Endodermal cell (in vitro differentiated cells): ENCODE measurements at regions not wholly inside any gene's neighbourhood (a gene's known extent, or its start where the extent isn't known, plus 50 kb on each side); places are given as distances from the start of the nearest gene placed in this dataset.

ENCODE experiments used
- DNase-seq: peaks from one replicate; pipeline ENCODE4 v3.0.0-alpha.2; 2017
- H3K27ac ChIP-seq: 2 replicates; pipeline ENCODE4 v1.5.1; 2013; ENCODE audit warnings: mild to moderate bottlenecking, low read depth, low read length, moderate library complexity
- H3K27me3 ChIP-seq: 2 replicates; pipeline ENCODE4 v1.6.1; 2013; ENCODE audit warnings: mild to moderate bottlenecking, low read length, moderate library complexity; ENCODE audit not compliant: insufficient read depth, control insufficient read depth, poor library complexity, severe bottlenecking
- H3K36me3 ChIP-seq: 2 replicates; pipeline ENCODE4 v1.7.0; 2013; ENCODE audit warnings: mild to moderate bottlenecking, low read length, moderate library complexity; ENCODE audit not compliant: control insufficient read depth, insufficient read depth
- H3K4me1 ChIP-seq: one replicate; pipeline ENCODE4 v1.7.0; 2013; ENCODE audit warnings: low read length; ENCODE audit not compliant: control insufficient read depth, insufficient read depth
- H3K4me3 ChIP-seq: 2 replicates; pipeline ENCODE4 v1.5.1; 2013; ENCODE audit warnings: mild to moderate bottlenecking, low read length, moderate library complexity
- H3K9ac ChIP-seq: 2 replicates; pipeline ENCODE4 v1.6.1; 2013; ENCODE audit warnings: mild to moderate bottlenecking, low read length, moderate library complexity; ENCODE audit not compliant: poor library complexity, severe bottlenecking; ENCODE audit errors: extremely low read depth
- H3K9me3 ChIP-seq: 2 replicates; pipeline ENCODE4 v1.6.1; 2013; ENCODE audit warnings: mild to moderate bottlenecking, low read length, moderate library complexity; ENCODE audit not compliant: control insufficient read depth
- H3K27ac Mint-ChIP-seq: 2 replicates; pipeline ENCODE4 v1.8.0; 2020; ENCODE audit warnings: mixed read lengths
- H3K27me3 Mint-ChIP-seq: 2 replicates; pipeline ENCODE4 v1.8.0; 2021; ENCODE audit warnings: mild to moderate bottlenecking, mixed read lengths; ENCODE audit not compliant: insufficient read depth
- H3K36me3 Mint-ChIP-seq: 2 replicates; pipeline ENCODE4 v1.8.0; 2020; ENCODE audit warnings: low read depth, mixed read lengths
- H3K4me1 Mint-ChIP-seq: 2 replicates; pipeline ENCODE4 v1.8.0; 2020; ENCODE audit warnings: mixed read lengths
- H3K4me3 Mint-ChIP-seq: 2 replicates; pipeline ENCODE4 v1.8.0; 2020; ENCODE audit warnings: mild to moderate bottlenecking, moderate library complexity, mixed read lengths
- H3K9me3 Mint-ChIP-seq: 2 replicates; pipeline ENCODE4 v1.8.0; 2020; ENCODE audit warnings: mild to moderate bottlenecking, mixed read lengths
- WGBS, 2 experiments: methylation state at CpG; one replicate each; pipeline versions ENCODE4 v1.1.5 to v1.1.7; 2013; ENCODE audit warnings: missing lambda C conversion rate in 2 of 2, mixed read lengths in 1 of 2; ENCODE audit not compliant: insufficient coverage in 1 of 2, insufficient read length in 1 of 2; 5-methylcytosine and 5-hydroxymethylcytosine counted together
- TF ChIP-seq, protein P1 (sequence below): fragments of 200-600 bp; sonication (generic); conservative IDR thresholded peaks from 2 replicates; pipeline ENCODE4 v1.5.0; 2021; ENCODE audit warnings: antibody characterized with exemption, mild to moderate bottlenecking

DNA sequence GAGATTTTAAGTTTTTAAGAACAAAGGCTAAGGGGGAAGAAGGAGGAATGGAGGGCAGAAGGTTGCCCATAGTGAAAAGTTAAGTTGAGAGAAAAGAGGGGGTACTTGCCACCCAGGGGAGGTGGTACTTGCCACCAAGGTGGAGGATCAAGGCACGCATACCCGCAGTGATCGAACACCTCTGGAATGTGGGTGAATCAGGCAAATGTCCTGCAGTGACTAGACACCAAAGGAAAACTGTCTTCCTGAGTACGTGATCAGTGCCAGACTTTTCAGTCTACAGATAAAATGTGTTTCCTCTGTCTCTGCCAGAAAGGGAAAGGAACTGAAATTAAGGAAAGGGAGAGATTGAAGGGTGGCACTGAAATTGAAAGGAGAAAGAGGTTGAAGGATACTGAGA lies 2285.3 kb downstream of the TP53TG3F start:
- Histone ChIP-seq H3K27me3 (no peaks in the 10 kb centered on the region), H3K4me3 (no peak overlapping the region), H3K36me3 (no peaks in the 10 kb centered on the region), H3K9me3 (peaks cover 43% of the 10 kb centered on the region), H3K27ac (no peak overlapping the region), H3K9ac (no peak overlapping the region), H3K4me1 (no peaks in the 10 kb centered on the region)
- no peaks in the 10 kb centered on the region for H3K4me1 Mint-ChIP-seq
- no peaks in the 10 kb centered on the region for H3K27me3 Mint-ChIP-seq
- no peak overlapping the region for H3K4me3 Mint-ChIP-seq
- peaks cover 97% of the 10 kb centered on the region for H3K9me3 Mint-ChIP-seq
- no peak for DNase-seq
- WGBS, 2 experiments = 71 to 78% methylated on average over 4 of the region's 4 CpGs
- TF ChIP-seq, protein P1, sequence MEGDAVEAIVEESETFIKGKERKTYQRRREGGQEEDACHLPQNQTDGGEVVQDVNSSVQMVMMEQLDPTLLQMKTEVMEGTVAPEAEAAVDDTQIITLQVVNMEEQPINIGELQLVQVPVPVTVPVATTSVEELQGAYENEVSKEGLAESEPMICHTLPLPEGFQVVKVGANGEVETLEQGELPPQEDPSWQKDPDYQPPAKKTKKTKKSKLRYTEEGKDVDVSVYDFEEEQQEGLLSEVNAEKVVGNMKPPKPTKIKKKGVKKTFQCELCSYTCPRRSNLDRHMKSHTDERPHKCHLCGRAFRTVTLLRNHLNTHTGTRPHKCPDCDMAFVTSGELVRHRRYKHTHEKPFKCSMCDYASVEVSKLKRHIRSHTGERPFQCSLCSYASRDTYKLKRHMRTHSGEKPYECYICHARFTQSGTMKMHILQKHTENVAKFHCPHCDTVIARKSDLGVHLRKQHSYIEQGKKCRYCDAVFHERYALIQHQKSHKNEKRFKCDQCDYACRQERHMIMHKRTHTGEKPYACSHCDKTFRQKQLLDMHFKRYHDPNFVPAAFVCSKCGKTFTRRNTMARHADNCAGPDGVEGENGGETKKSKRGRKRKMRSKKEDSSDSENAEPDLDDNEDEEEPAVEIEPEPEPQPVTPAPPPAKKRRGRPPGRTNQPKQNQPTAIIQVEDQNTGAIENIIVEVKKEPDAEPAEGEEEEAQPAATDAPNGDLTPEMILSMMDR = no peak
- H3K27ac Mint-ChIP-seq = no peak overlapping the region
- peaks cover 5% of the 10 kb centered on the region for H3K36me3 Mint-ChIP-seq

DNA sequence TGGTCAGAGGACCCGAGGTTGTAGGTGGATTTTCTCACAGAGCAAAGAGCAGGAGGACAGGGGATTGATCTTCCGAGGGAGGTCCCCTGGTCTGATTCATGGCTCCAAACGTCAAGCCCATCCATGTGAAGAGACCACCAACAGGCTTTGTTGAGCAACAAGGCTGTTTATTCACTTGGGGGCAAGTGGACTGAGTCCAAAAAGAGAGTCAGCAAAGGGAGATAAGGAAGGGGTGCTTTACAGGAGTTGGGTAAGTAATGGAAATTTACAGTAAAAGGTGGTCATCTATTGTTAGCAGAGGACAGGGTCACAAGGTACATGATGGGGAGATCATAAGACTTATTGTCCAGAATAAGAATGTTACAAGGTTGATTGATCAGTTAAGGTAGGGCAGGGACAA lies 2285.8 kb downstream of the TP53TG3F start:
- no peak overlapping the region for H3K27ac Mint-ChIP-seq
- no peak overlapping the region for H3K4me3 ChIP-seq
- peaks cover 5% of the 10 kb centered on the region for H3K36me3 Mint-ChIP-seq
- WGBS, 2 experiments = 44 to 62% methylated on average over 3 of the region's 3 CpGs
- H3K36me3 ChIP-seq = no peaks in the 10 kb centered on the region
- H3K4me1 ChIP-seq = no peaks in the 10 kb centered on the region
- H3K4me3 Mint-ChIP-seq = no peak overlapping the region
- no peak overlapping the region for H3K27ac ChIP-seq
- peaks cover 39% of the 10 kb centered on the region for H3K9me3 ChIP-seq
- no peak for DNase-seq
- no peak overlapping the region for H3K9ac ChIP-seq
- no peaks in the 10 kb centered on the region for H3K27me3 Mint-ChIP-seq
- no peaks in the 10 kb centered on the region for H3K27me3 ChIP-seq
- peaks cover 97% of the 10 kb centered on the region for H3K9me3 Mint-ChIP-seq
- TF ChIP-seq, protein P1 = no peak
- no peaks in the 10 kb centered on the region for H3K4me1 Mint-ChIP-seq

DNA sequence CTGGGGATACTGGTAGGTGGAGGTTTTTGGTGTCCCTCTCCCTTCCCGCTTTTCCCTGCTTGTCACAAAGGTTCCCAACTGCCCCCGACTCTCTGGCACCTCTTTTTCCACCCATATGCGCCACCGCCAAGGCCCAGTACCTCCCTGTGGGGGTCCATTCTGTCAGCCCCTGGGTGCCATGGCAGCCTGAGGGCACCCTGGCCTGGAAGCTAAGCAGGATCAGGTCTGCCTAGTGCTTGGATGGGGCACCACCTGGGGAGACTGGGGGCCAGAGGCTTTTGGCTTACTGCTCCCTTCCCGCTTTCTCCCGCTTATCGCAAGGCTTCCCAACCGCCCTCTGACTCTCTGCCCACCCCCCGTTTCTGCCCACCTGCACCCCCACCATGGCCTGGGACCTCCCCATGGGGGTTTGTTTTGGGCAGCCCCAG lies 2286.4 kb downstream of the TP53TG3F start:
- 92% methylated on average over 9 of the region's 9 CpGs; no CpG with 5 or more reads in 1 of the 2 experiments for WGBS, 2 experiments
- H3K36me3 Mint-ChIP-seq = peaks cover 5% of the 10 kb centered on the region
- H3K4me1 ChIP-seq = no peaks in the 10 kb centered on the region
- H3K4me3 Mint-ChIP-seq = no peak overlapping the region
- no peak overlapping the region for H3K4me3 ChIP-seq
- H3K27me3 Mint-ChIP-seq = no peaks in the 10 kb centered on the region
- H3K27ac Mint-ChIP-seq = no peak overlapping the region
- no peak overlapping the region for H3K27ac ChIP-seq
- TF ChIP-seq, protein P1 = no peak
- H3K9me3 ChIP-seq = peaks cover 33% of the 10 kb centered on the region
- no peak overlapping the region for H3K9ac ChIP-seq
- no peak for DNase-seq
- peaks cover 97% of the 10 kb centered on the region for H3K9me3 Mint-ChIP-seq
- H3K4me1 Mint-ChIP-seq = no peaks in the 10 kb centered on the region
- H3K27me3 ChIP-seq = no peaks in the 10 kb centered on the region
- no peaks in the 10 kb centered on the region for H3K36me3 ChIP-seq
